ENCODE measurements at regions not wholly inside any gene's neighbourhood (a gene's known extent, or its start where the extent isn't known, plus 50 kb on each side); places are given as distances from the start of the nearest gene placed in this dataset.

- 53 to 88% methylated on average over 3 to 4 of the region's 5 CpGs for WGBS, 2 donors (ENCODE audit: low coverage in 1 of 2)
- H3K36me3 ChIP-seq: no peaks in the 10 kb centered on the region
- no peak for TF ChIP-seq EP300 (IDR thresholded peaks at IDR 0.05)
- TF ChIP-seq CTCF (IDR thresholded peaks at IDR 0.05): no peak
- H3K9me3 ChIP-seq: no peaks in the 10 kb centered on the region
- no peaks in the 10 kb centered on the region for H3K27me3 ChIP-seq
- no peaks in the 10 kb centered on the region for H3K4me1 ChIP-seq
- H3K27ac ChIP-seq: no peak overlapping the region
- no peak overlapping the region for H3K4me3 ChIP-seq
- no peak for ATAC-seq
Observed at GRCh38 chr3:72690629-72691028, 157.6 kb downstream of the SHQ1 start.

- Histone ChIP-seq H3K27ac (no peak overlapping the region), H3K36me3 (no peaks in the 10 kb centered on the region), H3K4me1 (no peaks in the 10 kb centered on the region), H3K27me3 (no peaks in the 10 kb centered on the region), H3K9me3 (no peaks in the 10 kb centered on the region), H3K4me3 (no peak overlapping the region)
- no peak for ATAC-seq
- no peak for TF ChIP-seq POLR2AphosphoS5 (IDR thresholded peaks at IDR 0.05)
- no peak for TF ChIP-seq CTCF (IDR thresholded peaks at IDR 0.05)
- no peak for TF ChIP-seq EP300 (IDR thresholded peaks at IDR 0.05)
- no peak for TF ChIP-seq POLR2A (IDR thresholded peaks at IDR 0.05)
- WGBS, 2 donors (ENCODE audit: low coverage in 1 of 2): 80 to 100% methylated on average over 1 to 2 of the region's 2 CpGs
Observed at GRCh38 chr3:72682936-72683452, 165.3 kb downstream of the SHQ1 start.

- ATAC-seq: no peak
- no peaks in the 10 kb centered on the region for H3K9me3 ChIP-seq
- no peaks in the 10 kb centered on the region for H3K27me3 ChIP-seq
- no peaks in the 10 kb centered on the region for H3K4me1 ChIP-seq
- H3K27ac ChIP-seq: no peak overlapping the region
- no peaks in the 10 kb centered on the region for H3K36me3 ChIP-seq
- TF ChIP-seq EP300 (IDR thresholded peaks at IDR 0.05) (no peak), POLR2A (IDR thresholded peaks at IDR 0.05) (no peak), CTCF (IDR thresholded peaks at IDR 0.05) (no peak), POLR2AphosphoS5 (IDR thresholded peaks at IDR 0.05) (no peak)
- H3K4me3 ChIP-seq: no peak overlapping the region
- 73 to 100% methylated on average over 2 to 6 of the region's 6 CpGs for WGBS, 2 donors (ENCODE audit: low coverage in 1 of 2)
Observed at GRCh38 chr3:72681598-72681997, 166.6 kb downstream of the SHQ1 start.

- no peaks in the 10 kb centered on the region for H3K27me3 ChIP-seq
- TF ChIP-seq POLR2A (IDR thresholded peaks at IDR 0.05): no peak
- no peak for TF ChIP-seq POLR2AphosphoS5 (IDR thresholded peaks at IDR 0.05)
- TF ChIP-seq EP300 (IDR thresholded peaks at IDR 0.05): no peak
- no peak for TF ChIP-seq CTCF (IDR thresholded peaks at IDR 0.05)
- 82 to 83% methylated on average over 3 to 4 of the region's 4 CpGs for WGBS, 2 donors (ENCODE audit: low coverage in 1 of 2)
Observed at GRCh38 chr3:72680766-72681165, 167.5 kb downstream of the SHQ1 start.

GRCh38 chr3:72679540-72680198 lies 168.6 kb downstream of the SHQ1 start:
- WGBS, 2 donors (ENCODE audit: low coverage in 1 of 2): 24 to 28% methylated on average over 2 to 6 of the region's 6 CpGs
- no peak for ATAC-seq
- no peaks in the 10 kb centered on the region for H3K36me3 ChIP-seq
- no peak overlapping the region for H3K4me3 ChIP-seq
- H3K4me1 ChIP-seq: no peaks in the 10 kb centered on the region
- H3K27me3 ChIP-seq: no peaks in the 10 kb centered on the region
- no peak overlapping the region for H3K27ac ChIP-seq
- peaks cover 0 to 11% (median 0%) of the 10 kb centered on the region in 3 donors for H3K9me3 ChIP-seq
- TF ChIP-seq EP300 (IDR thresholded peaks at IDR 0.05): no peak
- no peak for TF ChIP-seq POLR2A (IDR thresholded peaks at IDR 0.05)
- no peak for TF ChIP-seq POLR2AphosphoS5 (IDR thresholded peaks at IDR 0.05)
- no peak for TF ChIP-seq CTCF (IDR thresholded peaks at IDR 0.05)

More at GRCh38 chr3:72680766-72681165, 167.5 kb downstream of the SHQ1 start:
- ATAC-seq: no peak
- H3K27ac ChIP-seq: no peak overlapping the region
- no peaks in the 10 kb centered on the region for H3K4me1 ChIP-seq
- H3K4me3 ChIP-seq: no peak overlapping the region
- H3K36me3 ChIP-seq: no peaks in the 10 kb centered on the region
- peaks cover 0 to 3% (median 0%) of the 10 kb centered on the region in 3 donors for H3K9me3 ChIP-seq

All from gastroesophageal sphincter (tissue), 4 donors.